Peyer's patch (tissue), 4 donors: ENCODE measurements at regions not wholly inside any gene's neighbourhood (a gene's known extent, or its start where the extent isn't known, plus 50 kb on each side); places are given as distances from the start of the nearest gene placed in this dataset.

Source experiments
- POLR2A ChIP-seq, 2 donors: fragments of 450-650 bp; IDR thresholded peaks; one replicate each; pipeline ENCODE4 v1.5.1; 2017; ENCODE audit warnings: antibody characterized with exemption in 2 of 2, mild to moderate bottlenecking in 2 of 2, moderate library complexity in 2 of 2
- TF ChIP-seq, protein P1 (sequence below), 6 experiments: fragments of 450-650 bp in 4 of 6; fragments of 200-600 bp in 2 of 6; sonication (generic) in 1 of 6; IDR thresholded peaks; one replicate each; pipeline ENCODE4 v1.5.1; 2017 to 2019; ENCODE audit warnings: antibody characterized with exemption in 6 of 6, mild to moderate bottlenecking in 3 of 6, moderate library complexity in 1 of 6

DNA sequence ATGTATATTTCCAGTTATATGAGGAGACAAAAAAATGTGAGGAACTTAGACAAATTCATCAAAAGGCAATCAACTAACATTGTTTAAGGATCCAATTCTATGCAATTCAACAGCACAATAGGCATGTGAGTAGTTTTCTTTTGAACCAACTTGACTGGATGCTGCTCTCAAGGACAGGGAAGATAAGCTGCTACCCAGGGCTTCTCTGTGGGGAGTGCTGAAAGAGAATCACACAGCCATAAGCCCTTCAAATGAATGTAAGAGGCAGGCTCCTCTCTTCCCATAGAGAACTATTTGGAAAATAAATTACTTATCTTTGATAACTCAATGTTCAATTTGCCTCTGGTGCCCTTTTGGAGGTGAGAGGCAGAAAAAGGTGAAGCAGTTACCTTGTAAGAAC is 1413.6 kb downstream of the PCDH7 start:
- TF ChIP-seq, protein P1, sequence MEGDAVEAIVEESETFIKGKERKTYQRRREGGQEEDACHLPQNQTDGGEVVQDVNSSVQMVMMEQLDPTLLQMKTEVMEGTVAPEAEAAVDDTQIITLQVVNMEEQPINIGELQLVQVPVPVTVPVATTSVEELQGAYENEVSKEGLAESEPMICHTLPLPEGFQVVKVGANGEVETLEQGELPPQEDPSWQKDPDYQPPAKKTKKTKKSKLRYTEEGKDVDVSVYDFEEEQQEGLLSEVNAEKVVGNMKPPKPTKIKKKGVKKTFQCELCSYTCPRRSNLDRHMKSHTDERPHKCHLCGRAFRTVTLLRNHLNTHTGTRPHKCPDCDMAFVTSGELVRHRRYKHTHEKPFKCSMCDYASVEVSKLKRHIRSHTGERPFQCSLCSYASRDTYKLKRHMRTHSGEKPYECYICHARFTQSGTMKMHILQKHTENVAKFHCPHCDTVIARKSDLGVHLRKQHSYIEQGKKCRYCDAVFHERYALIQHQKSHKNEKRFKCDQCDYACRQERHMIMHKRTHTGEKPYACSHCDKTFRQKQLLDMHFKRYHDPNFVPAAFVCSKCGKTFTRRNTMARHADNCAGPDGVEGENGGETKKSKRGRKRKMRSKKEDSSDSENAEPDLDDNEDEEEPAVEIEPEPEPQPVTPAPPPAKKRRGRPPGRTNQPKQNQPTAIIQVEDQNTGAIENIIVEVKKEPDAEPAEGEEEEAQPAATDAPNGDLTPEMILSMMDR (IDR thresholded peaks at IDR 0.05), result no peak
- TF ChIP-seq POLR2A (IDR thresholded peaks at IDR 0.05), result no peak
